HCT116 (cell line): ENCODE measurements at regions not wholly inside any gene's neighbourhood (a gene's known extent, or its start where the extent isn't known, plus 50 kb on each side); places are given as distances from the start of the nearest gene placed in this dataset.

Experiments used
- ATAC-seq: fragments of 200-7000 bp; cut with Tn5 transposase; 2 replicates; pipeline ENCODE4 v1.9.1; 2020; ENCODE audit warnings: mild to moderate bottlenecking, moderate library complexity
- BruUV-seq: library from RNA; stranded (reverse); fragments of 400-500 nt; replicated peaks from 2 replicates; lab custom pipeline; 2021; lab: Mats Ljungman, UMichigan
- CTCF ChIA-PET: fragments of 300-600 bp; sonication (Branson Sonifier 250); formaldehyde crosslinking; loops from one replicate; lab custom pipeline; 2021; ENCODE audit warnings: antibody characterized with exemption; lab: Charles Lee
- POLR2A ChIA-PET: fragments of 300-600, 350-600 bp; sonication (Branson Sonifier 250); formaldehyde crosslinking; loops from one replicate; lab custom pipeline; 2021; ENCODE audit warnings: antibody characterized with exemption; lab: Charles Lee
- RAD21 ChIA-PET, 2 experiments: fragments of 300-600 bp; sonication (Branson Sonifier 250); formaldehyde crosslinking; loops; one replicate each; lab custom pipeline; 2023; ENCODE audit warnings: low total read pairs in 2 of 2; ENCODE audit not compliant: uncharacterized antibody in 2 of 2, unreplicated experiment in 2 of 2, low non-redundant PET in 1 of 2; lab: Charles Lee
- DNase-seq: peaks from one replicate; pipeline ENCODE4 v3.0.0-alpha.2; 2010; ENCODE audit warnings: low read depth, low spot score
- H2AFZ ChIP-seq: fragments of 200-600 bp; shearing (Covaris generic), sonication (generic); 2 replicates; pipeline ENCODE4 v1.6.1; 2017; ENCODE audit warnings: low read depth, mixed run types, mixed read lengths, antibody characterized with exemption, low read length; ENCODE audit not compliant: poor library complexity, severe bottlenecking
- H3K27ac ChIP-seq: 2 replicates; pipeline ENCODE4 v1.5.1; 2012; ENCODE audit warnings: low read depth, low read length
- H3K27me3 ChIP-seq: fragments of 200-600 bp; sonication (generic); 2 replicates; pipeline ENCODE4 v1.6.1; 2016; ENCODE audit warnings: mixed run types, low read length, mixed read lengths; ENCODE audit not compliant: insufficient read depth
- H3K36me3 ChIP-seq, 2 experiments: fragments of 200-500 bp in 1 of 2; fragments of 200-600 bp in 1 of 2; sonication (Bioruptor generic) in 1 of 2; sonication (generic) in 1 of 2; 2 replicates each; pipeline versions ENCODE4 v1.5.1 to v1.6.1; 2014 to 2016; ENCODE audit warnings: low read length in 2 of 2, inconsistent platforms in 1 of 2, mixed read lengths in 1 of 2, mixed run types in 1 of 2; ENCODE audit not compliant: insufficient read depth in 2 of 2, control insufficient read depth in 1 of 2
- H3K4me1 ChIP-seq, 2 experiments: fragments of 200-600 bp in 1 of 2; sonication (generic) in 1 of 2; 2 replicates each; pipeline versions ENCODE4 v1.5.1 to v1.6.1; 2012 to 2017; ENCODE audit warnings: low read length in 2 of 2, inconsistent platforms in 1 of 2, mild to moderate bottlenecking in 1 of 2, mixed read lengths in 1 of 2, mixed run types in 1 of 2, moderate library complexity in 1 of 2; ENCODE audit not compliant: insufficient read depth in 2 of 2, control insufficient read depth in 1 of 2
- H3K4me2 ChIP-seq: fragments of 200-600 bp; sonication (generic); 2 replicates; pipeline ENCODE4 v1.6.1; 2017; ENCODE audit warnings: mixed run types, low read length, mixed read lengths
- H3K4me3 ChIP-seq, 2 experiments: fragments of 200-600 bp in 1 of 2; sonication (generic) in 1 of 2; replicated peaks in 1 of 2; 2 replicates each; pipeline ENCODE4 v1.5.1; 2011 to 2016; ENCODE audit warnings: low read length in 2 of 2, control low read depth in 1 of 2, low read depth in 1 of 2, mild to moderate bottlenecking in 1 of 2, mixed read lengths in 1 of 2, mixed run types in 1 of 2
- H3K79me2 ChIP-seq: fragments of 200-600 bp; sonication (generic); 2 replicates; pipeline ENCODE4 v1.6.1; 2017; ENCODE audit warnings: mild to moderate bottlenecking, mixed run types, low read length, moderate library complexity, mixed read lengths; ENCODE audit not compliant: insufficient read depth
- H3K9ac ChIP-seq: fragments of 200-600 bp; sonication (generic); 2 replicates; pipeline ENCODE4 v1.6.1; 2016; ENCODE audit warnings: low read length, mixed read lengths
- H3K9me2 ChIP-seq: fragments of 200-600 bp; sonication (generic), shearing (Covaris generic); 2 replicates; pipeline ENCODE4 v1.6.1; 2017; ENCODE audit warnings: mixed run types, mild to moderate bottlenecking, moderate library complexity; ENCODE audit not compliant: insufficient read depth
- H3K9me3 ChIP-seq, 2 experiments: fragments of 200-500 bp in 1 of 2; fragments of 200-600 bp in 1 of 2; sonication (Bioruptor generic) in 1 of 2; sonication (generic) in 1 of 2; 2 replicates each; pipeline ENCODE4 v1.6.1; 2014 to 2017; ENCODE audit warnings: low read length in 2 of 2, mixed read lengths in 2 of 2, inconsistent platforms in 1 of 2, low read depth in 1 of 2, mild to moderate bottlenecking in 1 of 2, mixed run types in 1 of 2, moderate library complexity in 1 of 2; ENCODE audit not compliant: control insufficient read depth in 1 of 2, insufficient read depth in 1 of 2
- H4K20me1 ChIP-seq: fragments of 200-600 bp; sonication (generic), shearing (Covaris generic); 2 replicates; pipeline ENCODE4 v1.6.1; 2017; ENCODE audit warnings: mixed run types, mild to moderate bottlenecking, moderate library complexity; ENCODE audit not compliant: insufficient read depth
- CBX3 ChIP-seq: IDR thresholded peaks from 2 replicates; pipeline ENCODE4 v1.6.1; 2012; ENCODE audit warnings: low read depth
- CEBPB ChIP-seq: IDR thresholded peaks from 2 replicates; pipeline ENCODE4 v1.6.1; 2012; ENCODE audit warnings: low read depth
- EGR1 ChIP-seq: IDR thresholded peaks from 2 replicates; pipeline ENCODE4 v1.6.1; 2012; ENCODE audit warnings: low read depth
- ELF1 ChIP-seq: IDR thresholded peaks from 2 replicates; pipeline ENCODE4 v1.6.1; 2012; ENCODE audit warnings: low read depth, borderline replicate concordance
- EZH2 ChIP-seq: fragments of 200-600 bp; sonication (generic); IDR thresholded peaks from 2 replicates; pipeline ENCODE4 v1.6.1; 2017; ENCODE audit warnings: antibody characterized with exemption, mixed run types
- FOSL1 ChIP-seq: IDR thresholded peaks from 2 replicates; pipeline ENCODE4 v1.6.1; 2012; ENCODE audit warnings: low read depth
- JUND ChIP-seq: IDR thresholded peaks from 2 replicates; pipeline ENCODE4 v1.6.1; 2012
- MAX ChIP-seq: IDR thresholded peaks from 2 replicates; pipeline ENCODE4 v1.6.1; 2012
- POLR2A ChIP-seq: IDR thresholded peaks from 2 replicates; pipeline ENCODE4 v1.7.0; 2011; ENCODE audit warnings: borderline replicate concordance; ENCODE audit not compliant: insufficient read depth, insufficient read length; ENCODE audit errors: extremely low read depth
- POLR2AphosphoS5 ChIP-seq: IDR thresholded peaks from 2 replicates; pipeline ENCODE4 v1.6.1; 2011; ENCODE audit warnings: mild to moderate bottlenecking, low read depth, low read length, moderate library complexity
- RAD21 ChIP-seq: IDR thresholded peaks from 2 replicates; pipeline ENCODE4 v1.6.1; 2012; ENCODE audit warnings: low read depth, mild to moderate bottlenecking
- SP1 ChIP-seq: IDR thresholded peaks from 2 replicates; pipeline ENCODE4 v1.6.1; 2012; ENCODE audit warnings: low read depth
- YY1 ChIP-seq: IDR thresholded peaks from 2 replicates; pipeline ENCODE4 v1.6.1; 2011; ENCODE audit warnings: low read length, low read depth, moderate library complexity, mild to moderate bottlenecking; ENCODE audit not compliant: insufficient replicate concordance; ENCODE audit errors: extremely low read depth
- ZBTB33 ChIP-seq: IDR thresholded peaks from 2 replicates; pipeline ENCODE4 v1.6.1; 2011; ENCODE audit warnings: mild to moderate bottlenecking, low read length, moderate library complexity; ENCODE audit not compliant: insufficient replicate concordance; ENCODE audit errors: extremely low read depth
- ZNF274 ChIP-seq: fragments of 200-500 bp; sonication (Bioruptor generic); IDR thresholded peaks from 2 replicates; pipeline ENCODE4 v1.6.1; 2014; ENCODE audit warnings: mild to moderate bottlenecking, low read depth, low read length, inconsistent platforms
- intact Hi-C: fragments of 100-400 bp; cut with micrococcal nuclease; formaldehyde crosslinking; loops from 2 replicates; pipeline ENCODE4 v1.10.0; 2022
- TF ChIP-seq, protein P1 (sequence below), 3 experiments: fragments of 200-600 bp in 1 of 3; sonication (generic) in 1 of 3; IDR thresholded peaks in 2 of 3; conservative IDR thresholded peaks in 1 of 3; 2 replicates each; pipeline ENCODE4 v1.5.1; 2012 to 2017; ENCODE audit warnings: low read depth in 2 of 3, low read length in 2 of 3, antibody characterized with exemption in 1 of 3, borderline replicate concordance in 1 of 3, control low read depth in 1 of 3, mild to moderate bottlenecking in 1 of 3, mixed read lengths in 1 of 3, mixed run types in 1 of 3, moderate library complexity in 1 of 3; ENCODE audit not compliant: insufficient read depth in 1 of 3
- TF ChIP-seq, protein P2 (sequence below): IDR thresholded peaks from 2 replicates; pipeline ENCODE4 v1.6.1; 2012; ENCODE audit warnings: low read depth
- TF ChIP-seq, protein P3 (sequence below): IDR thresholded peaks from 2 replicates; pipeline ENCODE4 v1.6.1; 2012

- peak overlapping the region; percentile 81 for H2AFZ ChIP-seq
- BruUV-seq: no TSS peak
- CTCF ChIA-PET: no interaction called here
- TF ChIP-seq MAX: no peak
- no peak for TF ChIP-seq ZBTB33
- TF ChIP-seq, protein P1, sequence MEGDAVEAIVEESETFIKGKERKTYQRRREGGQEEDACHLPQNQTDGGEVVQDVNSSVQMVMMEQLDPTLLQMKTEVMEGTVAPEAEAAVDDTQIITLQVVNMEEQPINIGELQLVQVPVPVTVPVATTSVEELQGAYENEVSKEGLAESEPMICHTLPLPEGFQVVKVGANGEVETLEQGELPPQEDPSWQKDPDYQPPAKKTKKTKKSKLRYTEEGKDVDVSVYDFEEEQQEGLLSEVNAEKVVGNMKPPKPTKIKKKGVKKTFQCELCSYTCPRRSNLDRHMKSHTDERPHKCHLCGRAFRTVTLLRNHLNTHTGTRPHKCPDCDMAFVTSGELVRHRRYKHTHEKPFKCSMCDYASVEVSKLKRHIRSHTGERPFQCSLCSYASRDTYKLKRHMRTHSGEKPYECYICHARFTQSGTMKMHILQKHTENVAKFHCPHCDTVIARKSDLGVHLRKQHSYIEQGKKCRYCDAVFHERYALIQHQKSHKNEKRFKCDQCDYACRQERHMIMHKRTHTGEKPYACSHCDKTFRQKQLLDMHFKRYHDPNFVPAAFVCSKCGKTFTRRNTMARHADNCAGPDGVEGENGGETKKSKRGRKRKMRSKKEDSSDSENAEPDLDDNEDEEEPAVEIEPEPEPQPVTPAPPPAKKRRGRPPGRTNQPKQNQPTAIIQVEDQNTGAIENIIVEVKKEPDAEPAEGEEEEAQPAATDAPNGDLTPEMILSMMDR (IDR thresholded peaks at IDR 0.05 in 2 of 3, conservative IDR thresholded peaks at IDR 0.05 in 1 of 3; ENCODE audit: borderline replicate concordance in 1 of 3, insufficient read depth in 1 of 3, low read depth in 2 of 3, low read length in 2 of 3): no peak
- 0 out of 2 replicates have a peak, but pooled peaks have one; percentile 36 for TF ChIP-seq SP1
- TF ChIP-seq RAD21: no peak
- no peak for TF ChIP-seq POLR2A
- no peak for TF ChIP-seq ZNF274
- peak; percentile 40; the same call in 1 of the 2 replicates for TF ChIP-seq JUND
- TF ChIP-seq FOSL1: peak; percentile 52
- no peak for TF ChIP-seq EZH2
- TF ChIP-seq, protein P2, sequence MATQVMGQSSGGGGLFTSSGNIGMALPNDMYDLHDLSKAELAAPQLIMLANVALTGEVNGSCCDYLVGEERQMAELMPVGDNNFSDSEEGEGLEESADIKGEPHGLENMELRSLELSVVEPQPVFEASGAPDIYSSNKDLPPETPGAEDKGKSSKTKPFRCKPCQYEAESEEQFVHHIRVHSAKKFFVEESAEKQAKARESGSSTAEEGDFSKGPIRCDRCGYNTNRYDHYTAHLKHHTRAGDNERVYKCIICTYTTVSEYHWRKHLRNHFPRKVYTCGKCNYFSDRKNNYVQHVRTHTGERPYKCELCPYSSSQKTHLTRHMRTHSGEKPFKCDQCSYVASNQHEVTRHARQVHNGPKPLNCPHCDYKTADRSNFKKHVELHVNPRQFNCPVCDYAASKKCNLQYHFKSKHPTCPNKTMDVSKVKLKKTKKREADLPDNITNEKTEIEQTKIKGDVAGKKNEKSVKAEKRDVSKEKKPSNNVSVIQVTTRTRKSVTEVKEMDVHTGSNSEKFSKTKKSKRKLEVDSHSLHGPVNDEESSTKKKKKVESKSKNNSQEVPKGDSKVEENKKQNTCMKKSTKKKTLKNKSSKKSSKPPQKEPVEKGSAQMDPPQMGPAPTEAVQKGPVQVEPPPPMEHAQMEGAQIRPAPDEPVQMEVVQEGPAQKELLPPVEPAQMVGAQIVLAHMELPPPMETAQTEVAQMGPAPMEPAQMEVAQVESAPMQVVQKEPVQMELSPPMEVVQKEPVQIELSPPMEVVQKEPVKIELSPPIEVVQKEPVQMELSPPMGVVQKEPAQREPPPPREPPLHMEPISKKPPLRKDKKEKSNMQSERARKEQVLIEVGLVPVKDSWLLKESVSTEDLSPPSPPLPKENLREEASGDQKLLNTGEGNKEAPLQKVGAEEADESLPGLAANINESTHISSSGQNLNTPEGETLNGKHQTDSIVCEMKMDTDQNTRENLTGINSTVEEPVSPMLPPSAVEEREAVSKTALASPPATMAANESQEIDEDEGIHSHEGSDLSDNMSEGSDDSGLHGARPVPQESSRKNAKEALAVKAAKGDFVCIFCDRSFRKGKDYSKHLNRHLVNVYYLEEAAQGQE: no peak
- TF ChIP-seq, protein P3, sequence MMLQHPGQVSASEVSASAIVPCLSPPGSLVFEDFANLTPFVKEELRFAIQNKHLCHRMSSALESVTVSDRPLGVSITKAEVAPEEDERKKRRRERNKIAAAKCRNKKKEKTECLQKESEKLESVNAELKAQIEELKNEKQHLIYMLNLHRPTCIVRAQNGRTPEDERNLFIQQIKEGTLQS: no peak
- TF ChIP-seq EGR1: no peak
- peak; percentile 55; the same call in 1 of the 2 replicates for TF ChIP-seq POLR2AphosphoS5
- 0 out of 2 replicates have a peak, but pooled peaks have one; percentile 49 for TF ChIP-seq CBX3
- TF ChIP-seq YY1: no peak
- peak; percentile 31; the same call in 1 of the 2 replicates for TF ChIP-seq ELF1
- peak; percentile 29; the same call in 1 of the 2 replicates for TF ChIP-seq CEBPB
- TF ChIP-seq, all 23 proteins: peak for 7
- no peaks in the 10 kb centered on the region for H3K9me2 ChIP-seq
- H3K4me1 ChIP-seq: peaks cover 0 to 15% of the 10 kb centered on the region in 2 experiments; a peak in 3 of 4 replicates
- H4K20me1 ChIP-seq: no peaks in the 10 kb centered on the region
- H3K27me3 ChIP-seq: no peaks in the 10 kb centered on the region
- peak; percentile 93 for ATAC-seq
- 0 out of 2 replicates have a peak overlapping the region, but pooled peaks have one; percentile 6 for H3K9ac ChIP-seq
- H3K4me3 ChIP-seq: peak overlapping the region; percentile 2 to 30; a peak in 2 of 4 replicates
- H3K79me2 ChIP-seq: no peaks in the 10 kb centered on the region
- DNase-seq: peak; percentile 50
- H3K4me2 ChIP-seq: peak overlapping the region; percentile 62
- intact Hi-C loops: no loop called here
- peak overlapping the region; percentile 20; the same call in 1 of the 2 replicates for H3K27ac ChIP-seq
- ChIA-PET POLR2A (no interaction called here), RAD21 (no interaction called here)
- no peaks in the 10 kb centered on the region for H3K9me3 ChIP-seq
- no peaks in the 10 kb centered on the region for H3K36me3 ChIP-seq
Observed at GRCh38 chr5:98309785-98310598, 463.5 kb upstream of the RGMB start.
